Osteocyte (in vitro differentiated cells): ENCODE measurements at regions not wholly inside any gene's neighbourhood (a gene's known extent, or its start where the extent isn't known, plus 50 kb on each side); places are given as distances from the start of the nearest gene placed in this dataset.

ENCODE experiments used
- DNase-seq: peaks from one replicate; pipeline ENCODE4 v3.0.0; 2021; ENCODE audit warnings: mixed read lengths; ENCODE audit not compliant: unreplicated experiment; ENCODE audit errors: extremely low spot score
- H3K27ac Mint-ChIP-seq: one replicate; pipeline ENCODE4 v1.8.0; 2021; ENCODE audit warnings: mild to moderate bottlenecking, mixed read lengths; ENCODE audit not compliant: unreplicated experiment
- H3K27me3 Mint-ChIP-seq: one replicate; pipeline ENCODE4 v1.8.0; 2021; ENCODE audit warnings: mixed read lengths; ENCODE audit not compliant: unreplicated experiment
- H3K36me3 Mint-ChIP-seq: one replicate; pipeline ENCODE4 v1.8.0; 2021; ENCODE audit warnings: mixed read lengths; ENCODE audit not compliant: unreplicated experiment
- H3K4me1 Mint-ChIP-seq: one replicate; pipeline ENCODE4 v1.8.0; 2021; ENCODE audit warnings: mixed read lengths; ENCODE audit not compliant: unreplicated experiment
- H3K4me3 Mint-ChIP-seq: one replicate; pipeline ENCODE4 v1.8.0; 2021; ENCODE audit warnings: mild to moderate bottlenecking, moderate library complexity, mixed read lengths; ENCODE audit not compliant: unreplicated experiment
- H3K9me3 Mint-ChIP-seq: one replicate; pipeline ENCODE4 v1.8.0; 2021; ENCODE audit warnings: mixed read lengths; ENCODE audit not compliant: unreplicated experiment
- TF ChIP-seq, protein P1 (sequence below): fragments of 200-600 bp; sonication (generic); IDR thresholded peaks from 2 replicates; pipeline ENCODE4 v1.5.0; 2021; ENCODE audit warnings: antibody characterized with exemption, mild to moderate bottlenecking, moderate library complexity

DNA sequence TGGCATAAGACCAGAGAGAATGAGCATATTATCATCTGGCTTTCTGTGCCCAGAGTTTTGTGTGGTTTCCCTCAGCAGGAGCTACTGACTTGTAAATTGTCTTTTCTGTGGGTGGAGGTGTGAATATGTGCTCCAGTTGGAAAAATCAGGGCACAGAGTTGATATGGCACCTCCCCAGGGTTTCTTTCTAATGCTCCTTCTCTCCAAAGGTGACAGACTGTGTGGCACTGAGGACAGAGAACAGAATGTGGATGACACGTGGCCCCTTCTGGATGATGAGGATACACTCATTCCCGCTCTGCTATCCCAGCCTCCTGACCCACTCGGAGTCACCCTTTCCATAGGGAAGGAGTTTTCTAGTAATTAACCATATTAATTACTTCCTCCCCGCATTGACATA is 221.0 kb downstream of the ICE1 start:
- Mint-ChIP-seq H3K4me1 (no peaks in the 10 kb centered on the region), H3K36me3 (no peaks in the 10 kb centered on the region), H3K9me3 (no peaks in the 10 kb centered on the region), H3K4me3 (no peak overlapping the region), H3K27ac (no peak overlapping the region), H3K27me3 (no peaks in the 10 kb centered on the region)
- no peak for DNase-seq
- TF ChIP-seq, protein P1, sequence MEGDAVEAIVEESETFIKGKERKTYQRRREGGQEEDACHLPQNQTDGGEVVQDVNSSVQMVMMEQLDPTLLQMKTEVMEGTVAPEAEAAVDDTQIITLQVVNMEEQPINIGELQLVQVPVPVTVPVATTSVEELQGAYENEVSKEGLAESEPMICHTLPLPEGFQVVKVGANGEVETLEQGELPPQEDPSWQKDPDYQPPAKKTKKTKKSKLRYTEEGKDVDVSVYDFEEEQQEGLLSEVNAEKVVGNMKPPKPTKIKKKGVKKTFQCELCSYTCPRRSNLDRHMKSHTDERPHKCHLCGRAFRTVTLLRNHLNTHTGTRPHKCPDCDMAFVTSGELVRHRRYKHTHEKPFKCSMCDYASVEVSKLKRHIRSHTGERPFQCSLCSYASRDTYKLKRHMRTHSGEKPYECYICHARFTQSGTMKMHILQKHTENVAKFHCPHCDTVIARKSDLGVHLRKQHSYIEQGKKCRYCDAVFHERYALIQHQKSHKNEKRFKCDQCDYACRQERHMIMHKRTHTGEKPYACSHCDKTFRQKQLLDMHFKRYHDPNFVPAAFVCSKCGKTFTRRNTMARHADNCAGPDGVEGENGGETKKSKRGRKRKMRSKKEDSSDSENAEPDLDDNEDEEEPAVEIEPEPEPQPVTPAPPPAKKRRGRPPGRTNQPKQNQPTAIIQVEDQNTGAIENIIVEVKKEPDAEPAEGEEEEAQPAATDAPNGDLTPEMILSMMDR, result no peak

GRCh38 chr5:5638211-5638610 is 215.7 kb downstream of the ICE1 start:
- TF ChIP-seq, protein P1, result no peak
- peaks cover 2% of the 10 kb centered on the region for H3K9me3 Mint-ChIP-seq
- no peak overlapping the region for H3K4me3 Mint-ChIP-seq
- no peaks in the 10 kb centered on the region for H3K27me3 Mint-ChIP-seq
- no peak for DNase-seq
- no peaks in the 10 kb centered on the region for H3K4me1 Mint-ChIP-seq
- no peaks in the 10 kb centered on the region for H3K36me3 Mint-ChIP-seq
- H3K27ac Mint-ChIP-seq, result no peak overlapping the region

DNA sequence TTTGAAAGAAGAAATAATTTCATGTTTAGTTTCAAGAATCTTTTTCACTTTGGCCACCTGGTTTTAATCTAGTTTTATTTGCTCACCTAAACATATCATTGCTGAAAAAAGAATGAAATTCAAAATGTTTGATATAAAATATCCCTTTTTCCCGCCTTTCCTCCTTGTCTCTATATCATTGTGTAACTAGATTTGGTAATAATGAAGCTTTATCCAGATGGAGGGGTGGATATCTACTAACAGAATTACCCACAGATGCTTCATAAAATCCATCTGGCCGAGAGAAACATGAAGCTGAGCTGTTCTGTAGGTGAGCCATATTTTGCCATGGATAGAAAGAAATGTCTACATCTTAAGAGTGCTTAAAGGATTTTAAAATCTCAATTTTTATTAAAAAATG is 214.7 kb downstream of the ICE1 start:
- TF ChIP-seq, protein P1, result no peak
- Mint-ChIP-seq H3K4me3 (no peak overlapping the region), H3K27me3 (no peaks in the 10 kb centered on the region), H3K4me1 (no peaks in the 10 kb centered on the region), H3K9me3 (peaks cover 10% of the 10 kb centered on the region), H3K36me3 (no peaks in the 10 kb centered on the region), H3K27ac (no peak overlapping the region)
- no peak for DNase-seq

DNA sequence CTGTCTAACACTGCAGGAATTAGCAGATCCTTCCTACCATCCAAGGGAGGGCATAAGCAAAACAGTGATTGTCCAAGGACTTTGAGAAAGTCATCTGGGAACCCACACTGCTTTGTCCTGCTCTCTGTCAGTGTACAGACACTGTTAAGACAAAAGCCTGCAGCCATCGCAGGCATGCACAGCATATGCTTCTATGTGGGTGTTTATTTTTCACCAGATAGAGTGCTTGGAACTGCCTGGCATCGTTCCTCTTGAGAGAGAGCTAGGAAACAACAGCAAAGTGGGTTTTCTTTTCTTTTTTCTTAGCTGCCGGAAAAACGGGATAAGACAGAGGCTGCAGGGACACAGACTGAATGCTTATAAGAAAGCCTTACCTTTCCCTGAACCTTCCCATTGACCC is 212.3 kb downstream of the ICE1 start:
- no peak for DNase-seq
- Mint-ChIP-seq H3K4me3 (no peak overlapping the region), H3K9me3 (peaks cover 10% of the 10 kb centered on the region), H3K27ac (no peak overlapping the region), H3K36me3 (no peaks in the 10 kb centered on the region), H3K27me3 (no peaks in the 10 kb centered on the region), H3K4me1 (no peaks in the 10 kb centered on the region)
- TF ChIP-seq, protein P1, result no peak

GRCh38 chr5:5633579-5633978 is 211.1 kb downstream of the ICE1 start:
- Mint-ChIP-seq H3K36me3 (no peaks in the 10 kb centered on the region), H3K4me3 (no peak overlapping the region), H3K27ac (no peak overlapping the region), H3K27me3 (no peaks in the 10 kb centered on the region), H3K9me3 (peaks cover 10% of the 10 kb centered on the region), H3K4me1 (no peaks in the 10 kb centered on the region)
- TF ChIP-seq, protein P1, result no peak
- no peak for DNase-seq
